IMR-90 (cell line): ENCODE measurements at regions not wholly inside any gene's neighbourhood (a gene's known extent, or its start where the extent isn't known, plus 50 kb on each side); places are given as distances from the start of the nearest gene placed in this dataset.

Experiments used
- ATAC-seq: fragments of 200-7000 bp; cut with Tn5 transposase; 2 replicates; pipeline ENCODE4 v1.9.1; 2020; ENCODE audit warnings: low read depth, mild to moderate bottlenecking, moderate library complexity
- BruUV-seq: library from RNA; stranded (reverse); fragments of 400-500 nt; replicated peaks from 2 replicates; lab custom pipeline; 2021; lab: Mats Ljungman, UMichigan
- CTCF ChIA-PET: fragments of 300-600 bp; formaldehyde crosslinking; extraction: SDS; loops from one replicate; lab custom pipeline; 2021; ENCODE audit warnings: antibody characterized with exemption; lab: Yijun Ruan, JAX
- POLR2A ChIA-PET: fragments of 300-600 bp; sonication (Branson Sonifier 250); formaldehyde crosslinking; loops from one replicate; lab custom pipeline; 2022; ENCODE audit warnings: antibody characterized with exemption; ENCODE audit not compliant: unreplicated experiment; lab: Charles Lee
- DNase-seq: peaks from one replicate; pipeline ENCODE4 v3.0.0; 2013
- H2AFZ ChIP-seq: replicated peaks from 2 replicates; pipeline ENCODE3; 2013; ENCODE audit warnings: low read length, mild to moderate bottlenecking; ENCODE audit not compliant: poor library complexity
- H2AK5ac ChIP-seq: 2 replicates; pipeline ENCODE4 v1.6.1; 2013; ENCODE audit warnings: low read depth, low read length, inconsistent platforms
- H2AK9ac ChIP-seq: replicated peaks from 2 replicates; pipeline ENCODE3; 2013; ENCODE audit warnings: mild to moderate bottlenecking, low read depth, low read length, moderate library complexity; ENCODE audit not compliant: poor library complexity
- H2BK120ac ChIP-seq: 2 replicates; pipeline ENCODE4 v1.6.1; 2013; ENCODE audit warnings: low read depth, low read length, inconsistent platforms
- H2BK15ac ChIP-seq: 3 replicates; pipeline ENCODE4 v1.6.1; 2013; ENCODE audit warnings: low read depth, low read length, inconsistent platforms
- H2BK20ac ChIP-seq: 2 replicates; pipeline ENCODE4 v1.6.1; 2013; ENCODE audit warnings: low read depth, mild to moderate bottlenecking, inconsistent platforms, low read length, moderate library complexity
- H2BK5ac ChIP-seq: 2 replicates; pipeline ENCODE4 v1.6.1; 2013; ENCODE audit warnings: mild to moderate bottlenecking, low read depth, low read length, inconsistent platforms; ENCODE audit not compliant: poor library complexity, severe bottlenecking
- H3K14ac ChIP-seq: replicated peaks from 2 replicates; pipeline ENCODE4 v1.6.1; 2013; ENCODE audit warnings: low read depth, low read length, inconsistent platforms
- H3K18ac ChIP-seq: 2 replicates; pipeline ENCODE4 v1.6.1; 2013; ENCODE audit warnings: low read depth, low read length, control low read depth
- H3K23ac ChIP-seq: 2 replicates; pipeline ENCODE4 v1.6.1; 2013; ENCODE audit warnings: low read depth, low read length, inconsistent platforms
- H3K27ac ChIP-seq: 2 replicates; pipeline ENCODE4 v1.5.1; 2013; ENCODE audit warnings: mild to moderate bottlenecking, control low read depth, low read length; ENCODE audit not compliant: insufficient read depth
- H3K27me3 ChIP-seq: 2 replicates; pipeline ENCODE4 v1.6.1; 2013; ENCODE audit warnings: low read length; ENCODE audit not compliant: control insufficient read depth, insufficient read depth
- H3K36me3 ChIP-seq: 2 replicates; pipeline ENCODE4 v1.6.1; 2013; ENCODE audit warnings: low read length, mixed read lengths; ENCODE audit not compliant: control insufficient read depth, insufficient read depth
- H3K4ac ChIP-seq: 2 replicates; pipeline ENCODE4 v1.6.1; 2013; ENCODE audit warnings: low read depth, low read length, inconsistent platforms
- H3K4me1 ChIP-seq: 2 replicates; pipeline ENCODE4 v1.6.1; 2013; ENCODE audit warnings: low read length, mixed read lengths; ENCODE audit not compliant: control insufficient read depth, insufficient read depth
- H3K4me2 ChIP-seq: 2 replicates; pipeline ENCODE4 v1.6.1; 2013; ENCODE audit warnings: low read depth, mild to moderate bottlenecking, control low read depth, low read length, moderate library complexity
- H3K4me3 ChIP-seq: 2 replicates; pipeline ENCODE4 v1.5.1; 2013; ENCODE audit warnings: low read depth, mild to moderate bottlenecking, control low read depth, low read length, moderate library complexity; ENCODE audit not compliant: insufficient read depth
- H3K56ac ChIP-seq: 2 replicates; pipeline ENCODE4 v1.6.1; 2013; ENCODE audit warnings: low read length, inconsistent platforms; ENCODE audit not compliant: insufficient read depth; ENCODE audit errors: extremely low read depth
- H3K79me1 ChIP-seq, 2 experiments: 2 replicates each; pipeline ENCODE4 v1.6.1; 2013; ENCODE audit warnings: low read length in 2 of 2, inconsistent platforms in 1 of 2, low read depth in 1 of 2
- H3K9ac ChIP-seq: 2 replicates; pipeline ENCODE4 v1.6.1; 2013; ENCODE audit warnings: low read depth, low read length, control low read depth
- H3K9me1 ChIP-seq: 2 replicates; pipeline ENCODE4 v1.6.1; 2013; ENCODE audit warnings: low read length, inconsistent platforms; ENCODE audit not compliant: insufficient read depth
- H3K9me3 ChIP-seq: 2 replicates; pipeline ENCODE4 v1.6.1; 2013; ENCODE audit warnings: low read length; ENCODE audit not compliant: control insufficient read depth, insufficient read depth
- H4K20me1 ChIP-seq: 2 replicates; pipeline ENCODE4 v1.6.1; 2013; ENCODE audit warnings: low read length, inconsistent platforms; ENCODE audit not compliant: insufficient read depth
- H4K5ac ChIP-seq: 2 replicates; pipeline ENCODE4 v1.6.1; 2013; ENCODE audit warnings: mild to moderate bottlenecking, low read depth, low read length, control low read depth
- H4K8ac ChIP-seq, 2 experiments: 2 replicates each; pipeline ENCODE4 v1.6.1; 2013; ENCODE audit warnings: low read depth in 2 of 2, low read length in 2 of 2, control low read depth in 1 of 2, inconsistent platforms in 1 of 2
- H4K91ac ChIP-seq: 2 replicates; pipeline ENCODE4 v1.6.1; 2013; ENCODE audit warnings: low read depth, low read length, inconsistent platforms; ENCODE audit not compliant: insufficient read depth
- BHLHE40 ChIP-seq: fragments of 150-350 bp; IDR thresholded peaks from 2 replicates; pipeline ENCODE4 v1.6.1; 2016; ENCODE audit warnings: mild to moderate bottlenecking, low read depth, low read length
- CHD1 ChIP-seq: IDR thresholded peaks from 2 replicates; pipeline ENCODE4 v1.6.1; 2012; ENCODE audit warnings: low read depth, low read length, improper control_type of control experiment
- CTCF ChIP-seq: conservative IDR thresholded peaks from 2 replicates; pipeline ENCODE4 v1.5.1; 2012; ENCODE audit warnings: mild to moderate bottlenecking, low read depth, low read length, improper control_type of control experiment
- MAFK ChIP-seq: IDR thresholded peaks from 2 replicates; pipeline ENCODE4 v1.6.1; 2012; ENCODE audit warnings: low read depth, low read length, improper control_type of control experiment
- MXI1 ChIP-seq: IDR thresholded peaks from 2 replicates; pipeline ENCODE4 v1.6.1; 2012; ENCODE audit warnings: low read depth, mild to moderate bottlenecking, low read length, moderate library complexity, borderline replicate concordance
- NFE2L2 ChIP-seq: fragments of 150-350 bp; IDR thresholded peaks from 2 replicates; pipeline ENCODE4 v1.6.1; 2016; ENCODE audit warnings: low read depth, mild to moderate bottlenecking, low read length
- RAD21 ChIP-seq: IDR thresholded peaks from 2 replicates; pipeline ENCODE4 v1.6.1; 2012; ENCODE audit warnings: low read length, improper control_type of control experiment
- RCOR1 ChIP-seq: IDR thresholded peaks from 2 replicates; pipeline ENCODE4 v1.6.1; 2012; ENCODE audit warnings: mild to moderate bottlenecking, low read length, improper control_type of control experiment; ENCODE audit not compliant: insufficient replicate concordance
- WGBS, 2 experiments: methylation state at CpG; one replicate each; pipeline versions ENCODE4 v1.1.5 to v1.1.7; 2013; ENCODE audit warnings: missing lambda C conversion rate in 2 of 2; ENCODE audit not compliant: insufficient read length in 1 of 2; ENCODE audit errors: extremely low coverage in 2 of 2; 5-methylcytosine and 5-hydroxymethylcytosine counted together
- dilution Hi-C: fragments of 300-500 bp; cut with HindIII; formaldehyde crosslinking; loops from one replicate; pipeline ENCODE4 v1.14.3; 2018; ENCODE audit warnings: low sequenced_read_pairs; ENCODE audit not compliant: unreplicated experiment
- in situ Hi-C: fragments of 300-500 bp; cut with MboI; formaldehyde crosslinking; loops from 3 replicates; pipeline ENCODE4 v1.14.3; 2019; ENCODE audit warnings: low sequenced_read_pairs, inconsistent platforms, mixed read lengths
- intact Hi-C: fragments of 100-400 bp; cut with micrococcal nuclease; formaldehyde crosslinking; loops from 2 replicates; pipeline ENCODE4 v1.10.0; 2022
- TF ChIP-seq, protein P1 (sequence below): fragments of 150-350 bp; IDR thresholded peaks from 2 replicates; pipeline ENCODE4 v1.6.1; 2017; ENCODE audit warnings: mild to moderate bottlenecking, antibody characterized with exemption, low read length, low read depth
- TF ChIP-seq, protein P2 (sequence below): fragments of 150-350 bp; IDR thresholded peaks from 2 replicates; pipeline ENCODE4 v1.6.1; 2016; ENCODE audit warnings: low read depth, mild to moderate bottlenecking, low read length, moderate library complexity, borderline replicate concordance

GRCh38 chr5:85591311-85591710 is 1026.4 kb upstream of the COX7C start:
- H4K20me1 ChIP-seq, result no peaks in the 10 kb centered on the region
- H3K9me3 ChIP-seq, result peaks cover 9% of the 10 kb centered on the region
- no peak overlapping the region for H2AK9ac ChIP-seq
- intact Hi-C loops, result no loop called here
- H2AK5ac ChIP-seq, result no peak overlapping the region
- no peak overlapping the region for H2AFZ ChIP-seq
- no peak overlapping the region for H4K8ac ChIP-seq
- no peak overlapping the region for H4K91ac ChIP-seq
- TF ChIP-seq MXI1 (no peak), BHLHE40 (no peak), CHD1 (no peak), RAD21 (no peak), CTCF (no peak), RCOR1 (no peak), NFE2L2 (no peak), MAFK (no peak)
- TF ChIP-seq, protein P1, sequence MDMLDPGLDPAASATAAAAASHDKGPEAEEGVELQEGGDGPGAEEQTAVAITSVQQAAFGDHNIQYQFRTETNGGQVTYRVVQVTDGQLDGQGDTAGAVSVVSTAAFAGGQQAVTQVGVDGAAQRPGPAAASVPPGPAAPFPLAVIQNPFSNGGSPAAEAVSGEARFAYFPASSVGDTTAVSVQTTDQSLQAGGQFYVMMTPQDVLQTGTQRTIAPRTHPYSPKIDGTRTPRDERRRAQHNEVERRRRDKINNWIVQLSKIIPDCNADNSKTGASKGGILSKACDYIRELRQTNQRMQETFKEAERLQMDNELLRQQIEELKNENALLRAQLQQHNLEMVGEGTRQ, result no peak
- TF ChIP-seq, protein P2, sequence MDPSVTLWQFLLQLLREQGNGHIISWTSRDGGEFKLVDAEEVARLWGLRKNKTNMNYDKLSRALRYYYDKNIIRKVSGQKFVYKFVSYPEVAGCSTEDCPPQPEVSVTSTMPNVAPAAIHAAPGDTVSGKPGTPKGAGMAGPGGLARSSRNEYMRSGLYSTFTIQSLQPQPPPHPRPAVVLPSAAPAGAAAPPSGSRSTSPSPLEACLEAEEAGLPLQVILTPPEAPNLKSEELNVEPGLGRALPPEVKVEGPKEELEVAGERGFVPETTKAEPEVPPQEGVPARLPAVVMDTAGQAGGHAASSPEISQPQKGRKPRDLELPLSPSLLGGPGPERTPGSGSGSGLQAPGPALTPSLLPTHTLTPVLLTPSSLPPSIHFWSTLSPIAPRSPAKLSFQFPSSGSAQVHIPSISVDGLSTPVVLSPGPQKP, result no peak
- H2BK20ac ChIP-seq, result no peak overlapping the region
- no peak overlapping the region for H3K56ac ChIP-seq
- H3K4me2 ChIP-seq, result no peak overlapping the region
- no peaks in the 10 kb centered on the region for H3K27me3 ChIP-seq
- no peaks in the 10 kb centered on the region for H3K9me1 ChIP-seq
- H3K27ac ChIP-seq, result no peak overlapping the region
- H3K4me1 ChIP-seq, result no peaks in the 10 kb centered on the region
- no peak overlapping the region for H3K23ac ChIP-seq
- no peak overlapping the region for H3K4ac ChIP-seq
- POLR2A ChIA-PET, result no interaction called here
- no CpG with 5 or more reads among the region's 3 CpGs for WGBS, 2 experiments
- H2BK5ac ChIP-seq, result no peak overlapping the region
- no peak overlapping the region for H2BK15ac ChIP-seq
- dilution Hi-C loops, result no loop called here
- H3K9ac ChIP-seq, result no peak overlapping the region
- H2BK120ac ChIP-seq, result no peak overlapping the region
- in situ Hi-C loops, result no loop called here
- no peaks in the 10 kb centered on the region for H3K36me3 ChIP-seq
- no peak overlapping the region for H3K14ac ChIP-seq
- H3K18ac ChIP-seq, result no peak overlapping the region
- ATAC-seq, result no peak
- H4K5ac ChIP-seq, result no peak overlapping the region
- no TSS peak for BruUV-seq
- CTCF ChIA-PET, result no interaction called here
- H3K4me3 ChIP-seq, result no peak overlapping the region
- no peak for DNase-seq
- no peaks in the 10 kb centered on the region for H3K79me1 ChIP-seq
